GM04504 (cell line): ENCODE measurements at regions not wholly inside any gene's neighbourhood (a gene's known extent, or its start where the extent isn't known, plus 50 kb on each side); places are given as distances from the start of the nearest gene placed in this dataset.
"Not testable (repeated sequence)": the region's sequence is repeated elsewhere in the genome, so short reads cannot be mapped to it uniquely, and the experiment has no call there.

Experiments
- DNase-seq: peaks from one replicate; pipeline ENCODE4 v3.0.0-alpha.2; 2012; ENCODE audit warnings: low read depth

DNA sequence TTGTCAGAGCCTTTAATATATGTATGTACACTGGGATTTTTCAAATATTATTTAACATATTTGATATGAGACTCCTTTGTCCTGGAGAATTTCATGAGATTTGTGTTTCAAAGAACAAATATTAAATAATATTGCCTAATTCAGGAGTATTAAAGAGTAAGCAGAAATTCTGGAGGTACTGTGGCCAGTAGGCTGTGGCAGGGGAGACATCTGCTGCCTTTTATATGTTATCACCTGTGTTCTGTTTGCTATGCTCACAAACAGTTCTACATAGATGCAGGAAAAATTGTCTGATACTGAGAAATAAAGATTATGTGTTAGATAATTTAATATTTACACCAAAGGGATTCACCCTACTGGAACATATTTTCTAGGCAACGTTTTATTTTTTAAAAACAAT is 395.4 kb upstream of the SLC35B3 start:
- no peak for DNase-seq

DNA sequence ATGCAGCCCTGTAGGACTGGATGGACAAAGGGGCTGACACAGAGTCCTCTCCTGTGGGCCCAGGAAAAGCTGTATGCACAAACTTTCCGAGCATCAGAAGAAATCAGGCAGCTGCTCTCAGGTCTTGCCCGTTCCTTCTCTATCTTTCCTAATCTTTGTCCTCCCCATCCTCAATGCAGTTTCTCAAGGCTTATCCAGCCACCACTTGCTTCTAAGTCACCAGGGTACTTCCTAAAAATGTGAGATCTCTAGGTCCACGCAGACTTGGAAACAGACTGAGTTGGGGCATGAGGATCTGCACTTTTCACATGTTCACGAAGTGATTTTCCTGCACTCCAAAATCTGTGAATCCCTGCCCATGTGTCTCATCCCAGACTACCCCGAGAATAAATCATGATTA is 394.5 kb upstream of the SLC35B3 start:
- DNase-seq, result no peak

DNA sequence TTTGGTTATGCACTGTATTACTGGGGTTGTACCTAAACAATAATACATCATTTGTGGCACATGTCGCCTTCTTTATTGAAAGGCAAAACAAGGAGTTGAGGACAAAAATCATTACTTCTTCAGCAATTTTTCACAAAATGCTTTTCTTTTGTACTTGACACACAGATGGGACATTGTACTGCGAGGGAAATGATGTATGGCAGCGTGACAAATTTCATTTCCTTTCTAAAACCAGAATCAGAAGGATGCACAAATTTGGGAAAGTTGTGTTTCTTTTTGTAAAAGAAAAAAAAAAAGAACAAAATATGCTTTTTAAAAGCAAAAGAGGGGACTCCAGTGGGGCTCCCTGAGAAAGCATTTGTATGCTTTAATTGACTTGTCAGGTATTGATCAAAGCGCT is 394.0 kb upstream of the SLC35B3 start:
- DNase-seq, result no peak

DNA sequence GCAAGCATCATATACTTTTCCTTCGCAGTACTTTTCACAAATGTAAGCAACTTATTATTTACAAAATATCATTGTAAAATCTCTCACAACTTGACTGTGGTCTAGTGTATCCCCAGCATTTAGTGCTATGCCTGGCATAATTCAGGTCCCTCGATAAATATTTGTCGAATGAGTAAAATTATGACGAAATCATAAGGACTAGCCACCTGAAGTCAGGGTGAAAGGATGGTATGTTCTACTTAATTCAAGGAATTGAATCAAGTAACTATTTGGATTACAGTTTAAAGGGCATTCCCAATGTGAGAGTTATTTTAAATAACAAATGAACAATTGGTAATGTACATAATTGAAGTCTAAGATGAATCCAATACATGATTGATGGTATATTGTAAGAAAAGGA is 393.0 kb upstream of the SLC35B3 start:
- DNase-seq, result no peak

DNA sequence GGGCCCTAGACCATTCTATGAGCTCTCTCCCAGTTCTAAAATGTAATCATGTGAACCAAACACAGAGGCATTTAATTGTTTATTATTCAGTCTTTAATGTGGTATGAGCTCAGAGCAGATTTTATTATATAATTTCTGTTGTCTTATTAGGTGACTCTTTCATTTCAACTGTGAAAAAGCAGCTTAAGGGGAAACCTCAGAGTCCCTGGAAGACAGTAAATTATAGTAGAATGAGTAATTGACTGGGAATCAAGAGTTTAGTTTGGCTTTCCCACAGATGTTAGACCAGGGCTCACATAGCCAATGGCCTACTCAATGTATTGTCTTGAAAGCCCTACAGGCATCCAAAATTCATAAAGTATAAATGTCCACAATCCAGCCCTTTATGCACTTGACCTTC is 390.4 kb upstream of the SLC35B3 start:
- no peak for DNase-seq

DNA sequence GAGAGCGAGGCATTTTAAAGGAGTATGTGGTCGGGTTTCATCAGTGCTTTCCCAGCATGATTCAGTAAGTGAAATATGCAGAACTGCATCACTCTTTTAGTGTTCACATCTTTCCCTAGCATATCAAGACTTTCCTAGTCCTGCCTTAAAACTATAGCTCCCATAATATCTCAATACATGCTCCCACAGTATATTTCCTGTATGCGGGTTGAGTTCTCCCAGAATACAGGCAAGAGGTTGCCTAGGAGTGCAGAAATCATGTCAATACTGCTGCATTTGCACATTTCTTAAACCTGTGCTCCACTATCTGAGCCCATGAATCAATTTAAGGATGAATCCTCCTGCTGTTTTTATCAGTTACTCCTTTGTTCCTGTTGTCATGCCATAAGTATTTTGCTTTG is 386.6 kb upstream of the SLC35B3 start:
- no peak for DNase-seq

DNA sequence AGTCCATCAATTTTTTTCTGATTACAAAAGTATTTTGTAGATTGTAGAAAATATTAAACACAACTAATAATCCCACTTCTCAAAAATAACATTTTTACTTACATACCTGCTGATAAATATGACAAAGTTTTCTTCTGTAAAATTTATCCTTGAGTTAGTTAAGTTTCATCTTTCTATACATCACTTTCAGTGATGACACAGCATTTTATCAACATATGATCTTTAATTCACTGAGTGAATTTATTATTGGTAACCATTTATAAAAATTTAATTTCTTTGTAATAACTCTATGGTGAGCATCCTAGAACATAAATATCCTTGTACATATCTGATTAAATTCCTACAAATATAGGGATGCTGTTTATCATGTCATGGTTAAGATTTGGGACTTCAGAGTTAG is 385.0 kb upstream of the SLC35B3 start:
- DNase-seq, result no peak

DNA sequence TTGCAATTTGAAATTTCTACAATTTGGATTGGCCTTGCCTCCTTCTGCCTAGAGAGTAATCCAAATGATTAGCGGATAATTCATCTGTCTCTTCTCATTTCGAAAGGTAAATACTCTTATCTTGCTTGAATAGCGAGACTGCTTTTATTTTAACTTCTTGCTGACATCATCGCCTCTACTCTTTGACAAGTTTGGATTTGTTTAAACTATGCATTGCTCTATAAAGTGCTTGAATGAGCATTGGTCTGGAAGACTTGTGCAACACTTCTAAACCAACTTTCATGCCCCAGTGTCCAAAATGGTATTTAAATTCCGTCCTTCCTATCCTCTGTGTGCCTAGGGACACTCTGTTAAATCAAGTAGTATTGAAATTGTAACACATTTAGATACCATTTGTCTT is 384.1 kb upstream of the SLC35B3 start:
- no peak for DNase-seq

DNA sequence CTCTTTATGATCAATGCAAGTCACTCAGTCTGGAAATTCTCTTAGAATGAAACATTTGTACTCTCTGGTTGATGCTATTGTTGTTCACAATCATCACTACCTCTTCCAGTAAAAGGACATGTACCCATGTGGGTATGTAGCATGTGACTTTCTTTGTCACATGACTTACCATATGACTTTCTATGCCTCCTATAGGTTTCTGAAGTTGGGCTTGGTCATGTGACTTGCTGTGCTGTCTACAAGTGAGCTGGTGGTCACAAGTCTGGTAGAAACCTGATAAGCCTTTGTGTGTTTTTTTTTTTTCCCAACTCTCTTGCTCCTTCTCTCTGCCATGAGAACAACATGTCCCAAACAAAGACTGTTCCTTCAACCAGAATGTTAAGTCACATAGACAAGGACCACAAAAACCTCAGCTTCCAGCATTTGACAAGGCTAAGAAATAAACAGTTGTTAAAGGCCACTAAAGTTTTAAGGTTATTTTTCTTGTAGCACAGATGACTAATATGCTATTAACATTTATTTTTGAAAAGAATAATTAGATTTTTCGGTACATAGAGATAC is 379.2 kb upstream of the SLC35B3 start:
- no peak for DNase-seq

DNA sequence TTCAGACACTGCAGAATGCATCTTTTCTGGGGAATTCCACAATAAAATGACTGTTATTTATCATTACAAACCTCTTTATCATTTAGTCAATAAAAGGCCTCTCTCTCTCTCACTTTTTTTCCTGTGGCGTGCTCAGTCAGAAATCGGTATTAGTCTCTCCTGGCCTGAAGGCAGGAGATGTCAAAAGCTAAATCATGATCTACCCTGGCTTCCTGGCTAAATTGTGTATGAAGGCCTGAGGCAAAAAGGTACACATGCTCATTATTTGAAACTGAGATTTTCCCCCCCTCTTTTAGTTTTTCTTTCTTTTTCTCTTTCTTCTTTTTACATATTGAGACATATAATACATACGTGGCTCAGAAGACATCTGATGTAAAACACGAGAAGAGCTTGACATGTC is 375.0 kb upstream of the SLC35B3 start:
- no peak for DNase-seq

DNA sequence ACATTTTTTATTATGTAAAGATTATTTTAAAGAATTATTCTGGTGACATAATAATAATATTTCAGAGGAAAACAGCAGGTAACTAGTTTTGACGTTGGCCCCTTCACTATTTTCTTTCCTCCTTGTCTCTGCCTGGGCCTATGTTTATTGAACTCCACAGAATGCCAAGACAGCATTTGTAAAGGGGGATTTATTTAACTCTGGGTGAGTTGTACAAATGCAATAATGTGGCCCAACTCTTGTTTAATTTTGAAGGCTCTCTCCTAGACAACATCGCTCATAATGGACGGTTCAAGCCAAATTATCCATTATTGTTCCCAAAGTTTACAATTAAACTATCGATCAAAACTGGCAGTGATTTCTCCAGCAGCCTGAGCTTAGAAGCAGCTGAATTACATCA is 374.3 kb upstream of the SLC35B3 start:
- DNase-seq, result no peak

DNA sequence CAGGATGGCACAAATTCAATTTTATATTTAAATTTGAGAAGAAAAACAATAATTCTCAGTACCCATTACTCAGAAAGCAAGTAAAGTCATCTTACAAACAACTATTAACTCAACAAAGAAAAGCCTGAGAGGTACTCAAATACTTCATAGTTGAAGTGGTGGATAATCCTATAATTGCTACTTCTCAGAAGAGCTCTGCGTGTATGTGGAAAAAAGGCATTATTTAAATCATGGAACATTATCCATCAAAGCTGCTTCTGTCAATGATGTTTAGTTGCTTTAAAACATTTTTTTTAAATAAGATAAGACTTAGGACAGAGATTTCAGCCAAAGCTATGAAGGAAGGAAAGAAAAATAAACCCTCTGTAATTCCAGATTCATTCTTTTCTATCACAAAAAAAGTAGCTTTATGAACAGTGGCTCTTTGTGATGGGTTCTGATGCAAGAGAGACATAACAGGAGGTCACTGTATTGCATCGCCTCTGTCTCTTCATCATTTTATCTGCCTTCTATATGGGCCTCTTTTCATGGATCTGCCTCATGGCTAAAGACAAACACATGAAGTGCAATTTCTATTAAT is 367.9 kb upstream of the SLC35B3 start:
- no peak for DNase-seq

DNA sequence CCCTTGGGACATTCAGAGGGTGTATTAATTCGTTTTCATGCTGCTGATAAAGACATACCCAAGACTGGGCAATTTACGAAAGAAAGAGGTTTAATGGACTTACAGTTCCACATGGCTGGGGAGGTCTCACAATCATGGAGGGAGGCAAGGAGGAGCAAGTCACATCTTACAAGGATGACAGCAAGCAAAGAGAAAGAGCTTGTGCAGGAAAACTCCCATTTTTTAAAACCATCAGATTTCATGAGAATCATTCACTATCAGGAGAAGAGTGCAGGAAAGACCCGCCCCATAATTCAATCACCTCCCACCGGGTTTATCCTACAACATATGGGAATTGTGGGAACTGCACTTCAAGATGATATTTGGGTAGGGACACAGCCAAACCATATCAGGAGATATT is 367.1 kb upstream of the SLC35B3 start:
- DNase-seq, result not testable (repeated sequence)

DNA sequence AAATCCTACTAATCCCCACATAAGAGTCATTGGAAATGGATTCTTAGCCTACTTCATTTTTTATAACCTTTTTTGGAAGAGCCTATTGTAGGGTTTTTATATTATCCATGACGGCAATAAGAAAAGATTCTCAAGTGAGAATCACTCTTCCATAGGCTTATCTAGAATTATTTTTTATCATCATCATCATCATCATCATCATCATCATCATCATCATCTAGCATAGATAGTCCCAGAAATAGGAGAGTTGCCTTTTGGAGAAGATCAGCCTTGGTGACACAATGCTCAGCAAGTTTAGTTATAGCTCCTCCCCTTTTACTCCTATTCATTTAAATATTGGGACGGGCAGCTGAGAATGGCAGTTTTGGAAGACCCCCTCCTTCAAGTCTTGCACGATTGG is 359.1 kb upstream of the SLC35B3 start:
- DNase-seq, result no peak

DNA sequence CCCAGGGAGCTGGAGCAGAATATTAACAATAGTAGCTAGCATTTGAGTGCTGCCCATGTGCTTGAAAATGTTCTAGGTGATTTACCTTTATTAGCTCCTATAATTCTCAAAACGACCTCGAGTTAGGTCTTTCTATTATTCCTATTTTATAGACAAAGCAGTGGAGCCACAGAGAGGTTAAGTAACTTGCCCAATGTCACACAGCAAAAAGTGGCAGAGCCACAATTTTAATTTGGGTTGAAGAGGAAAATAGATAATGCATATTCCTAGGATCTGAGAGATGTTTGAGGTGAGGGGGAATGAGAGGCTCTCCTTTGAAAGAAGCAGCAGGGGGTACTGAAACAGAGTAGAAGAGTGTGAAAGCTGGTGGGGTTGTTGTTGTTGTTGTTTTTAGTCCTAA is 354.5 kb upstream of the SLC35B3 start:
- DNase-seq, result no peak

DNA sequence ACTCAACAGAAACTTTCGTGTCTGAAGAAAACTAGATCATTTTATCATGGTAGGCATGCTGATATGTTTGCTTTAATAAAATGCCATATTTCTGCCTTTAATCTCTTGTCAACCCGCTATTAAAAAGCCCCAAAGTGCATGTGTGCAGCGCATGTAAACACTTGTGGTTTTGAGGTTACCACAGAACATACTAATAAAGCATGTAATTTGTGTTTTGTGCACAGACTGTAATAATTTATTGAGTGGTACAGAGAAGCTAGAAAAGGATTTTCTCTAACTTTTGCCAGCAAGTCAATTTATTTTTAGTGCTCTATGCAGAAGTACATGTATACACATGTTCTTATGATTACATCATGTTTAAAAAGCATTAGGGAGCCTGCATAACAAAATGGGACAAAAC is 349.9 kb upstream of the SLC35B3 start:
- DNase-seq, result no peak

DNA sequence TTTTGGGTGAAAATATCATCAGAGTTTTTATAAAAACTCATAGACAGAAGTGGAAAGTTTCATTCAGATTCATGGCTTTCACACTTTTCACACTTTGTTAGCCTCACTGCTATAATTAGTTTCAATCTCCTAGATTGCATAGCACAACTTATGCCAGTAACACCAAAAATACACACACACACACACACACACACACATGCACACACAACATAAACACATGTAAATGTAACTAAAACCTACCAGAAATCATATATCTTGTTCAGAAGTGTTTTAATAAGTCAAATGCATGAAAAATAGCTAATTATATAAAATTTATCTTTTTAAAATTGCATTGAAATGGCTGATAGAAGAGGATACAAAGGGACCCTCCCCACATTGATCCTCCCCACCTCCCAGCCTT is 347.8 kb upstream of the SLC35B3 start:
- no peak for DNase-seq

DNA sequence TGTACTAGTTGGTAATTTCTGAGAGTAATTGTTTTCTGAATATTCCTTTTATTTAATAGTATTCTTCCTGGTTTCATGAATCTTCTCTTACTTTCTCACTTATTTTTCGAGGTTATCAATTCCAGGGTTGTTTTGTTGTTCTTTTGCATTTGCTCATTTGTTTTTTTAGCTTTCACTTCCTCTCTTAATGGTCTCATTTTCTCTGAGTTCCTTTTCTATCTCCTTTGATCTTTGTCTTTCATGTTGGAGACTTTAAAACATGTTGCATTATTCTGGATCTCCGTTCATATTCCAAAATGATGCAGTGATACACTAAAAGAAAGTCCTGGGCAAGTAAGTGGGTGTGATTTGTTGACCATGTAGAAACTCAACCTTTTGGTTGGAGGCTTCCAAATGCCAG is 345.3 kb upstream of the SLC35B3 start:
- DNase-seq, result no peak

DNA sequence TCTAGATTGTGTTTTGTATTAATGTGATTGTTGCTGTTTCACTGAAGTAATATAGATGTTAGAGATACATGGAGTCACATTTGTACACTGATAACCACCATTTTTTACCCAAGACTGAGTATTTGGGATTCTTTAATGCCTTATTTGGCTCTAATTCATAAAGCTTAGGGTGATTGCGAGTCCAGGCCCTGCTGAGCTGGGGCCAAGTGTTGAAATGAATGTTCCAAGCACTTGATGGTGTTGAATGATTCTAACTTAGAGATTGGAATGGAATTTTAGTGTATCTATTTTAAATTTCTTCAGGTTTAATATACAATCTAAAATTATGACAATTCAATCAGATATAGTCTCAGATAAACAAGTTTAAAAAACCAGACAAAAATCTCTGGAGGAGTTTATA is 329.4 kb upstream of the SLC35B3 start:
- DNase-seq, result no peak

DNA sequence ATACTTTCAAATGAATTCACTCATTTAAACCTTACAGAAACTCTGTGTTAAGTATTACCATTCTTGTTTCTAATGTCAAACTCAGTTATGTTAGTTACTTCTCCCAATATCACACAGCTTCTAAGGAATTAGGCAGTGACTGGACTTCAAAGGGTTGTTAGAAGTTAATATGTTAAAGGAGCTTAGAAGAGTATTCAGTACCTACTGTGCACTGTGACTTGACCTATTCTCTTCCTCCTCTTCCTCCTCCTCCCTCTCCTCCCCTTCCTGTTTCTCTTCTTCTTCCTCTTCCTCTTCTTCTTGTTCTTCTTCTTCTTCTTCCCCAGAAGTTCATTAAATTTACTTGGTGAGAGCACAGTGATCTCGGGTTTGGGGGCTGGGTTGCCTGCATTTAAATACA is 325.6 kb upstream of the SLC35B3 start:
- no peak for DNase-seq

DNA sequence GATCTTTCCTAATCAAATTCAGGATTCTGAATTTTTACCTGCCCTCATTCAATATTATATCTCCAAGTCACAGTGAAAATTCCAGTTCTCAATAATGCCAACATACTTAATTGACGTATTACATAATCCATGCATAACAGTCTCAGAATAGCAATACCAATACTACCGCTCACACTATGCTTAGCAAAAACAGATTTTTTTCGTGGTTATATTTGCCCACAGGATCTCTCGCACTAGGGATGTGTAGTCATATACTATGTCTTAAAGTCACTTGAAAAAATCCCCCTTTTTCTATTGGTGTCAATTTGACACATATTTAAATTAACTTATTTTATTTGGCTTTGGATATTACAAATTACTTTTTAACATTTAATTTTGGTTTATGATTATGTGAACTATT is 323.1 kb upstream of the SLC35B3 start:
- no peak for DNase-seq

DNA sequence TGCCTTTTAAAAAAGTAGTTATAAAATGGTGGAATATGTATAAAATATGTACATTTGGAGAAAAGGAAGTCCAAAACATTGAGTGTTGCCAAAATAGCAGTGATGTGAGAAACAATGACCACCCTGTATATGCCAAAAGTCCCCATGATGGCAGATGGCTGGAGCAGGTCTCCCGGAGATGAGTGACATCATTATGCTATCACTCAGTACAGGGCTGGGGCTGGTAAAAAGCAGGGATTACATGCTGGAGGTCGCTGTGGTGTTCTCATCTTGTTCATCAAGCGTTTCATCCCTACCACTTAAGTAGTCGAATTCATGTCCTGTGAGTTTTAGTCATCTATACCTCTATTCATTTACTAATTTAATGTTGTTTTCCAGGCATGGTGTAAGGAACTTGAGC is 315.3 kb upstream of the SLC35B3 start:
- DNase-seq, result no peak

DNA sequence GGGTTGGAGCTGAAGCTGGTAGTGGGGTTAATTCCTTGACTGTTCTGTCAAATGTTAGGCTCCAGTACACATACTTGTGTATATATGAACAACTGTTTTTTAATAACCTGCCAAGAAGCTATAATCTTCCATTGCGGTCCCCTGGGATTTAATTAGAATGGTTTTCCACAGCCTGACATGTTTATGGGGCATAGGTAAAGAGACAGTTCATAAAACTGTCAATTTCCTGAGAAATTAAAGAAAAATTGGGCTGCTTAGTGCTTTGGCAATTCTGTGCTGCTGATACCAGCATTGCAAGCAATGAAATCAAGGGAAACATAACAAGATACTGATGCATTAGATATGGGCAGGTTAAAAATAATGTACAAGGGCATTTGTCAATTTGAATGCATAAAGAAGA is 314.1 kb upstream of the SLC35B3 start:
- no peak for DNase-seq

DNA sequence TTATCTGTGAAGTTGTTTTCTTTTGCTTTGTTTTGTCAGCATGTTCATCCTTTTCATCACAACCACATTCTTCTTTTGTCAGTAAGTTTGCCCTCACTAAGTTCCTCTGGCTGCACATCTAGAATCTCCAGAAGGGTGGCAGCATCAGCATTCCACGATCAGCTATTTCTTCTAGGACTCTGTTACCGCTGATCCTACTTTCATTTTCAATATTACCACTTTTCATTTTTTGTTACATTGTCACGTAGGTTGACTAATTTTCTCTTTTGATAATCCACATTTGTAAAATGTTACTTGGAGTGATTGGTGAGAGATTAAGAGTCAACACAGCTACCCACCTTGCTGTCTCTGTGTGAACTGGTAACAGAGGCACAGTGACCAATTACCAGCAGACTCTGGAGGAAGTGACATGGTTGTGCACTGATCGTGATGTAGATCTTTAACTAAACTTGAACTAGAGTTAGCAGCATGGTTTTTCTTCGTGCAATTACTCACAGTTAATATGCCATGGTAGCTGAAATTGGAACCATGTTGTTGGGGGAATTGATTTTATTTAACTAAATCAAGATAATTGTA is 307.9 kb upstream of the SLC35B3 start:
- no peak for DNase-seq
